HCT116 (cell line): ENCODE measurements at regions not wholly inside any gene's neighbourhood (a gene's known extent, or its start where the extent isn't known, plus 50 kb on each side); places are given as distances from the start of the nearest gene placed in this dataset.

Source experiments
- ATAC-seq: fragments of 200-7000 bp; cut with Tn5 transposase; 2 replicates; pipeline ENCODE4 v1.9.1; 2020; ENCODE audit warnings: mild to moderate bottlenecking, moderate library complexity
- BruUV-seq: library from RNA; stranded (reverse); fragments of 400-500 nt; replicated peaks from 2 replicates; lab custom pipeline; 2021; lab: Mats Ljungman, UMichigan
- CTCF ChIA-PET: fragments of 300-600 bp; sonication (Branson Sonifier 250); formaldehyde crosslinking; loops from one replicate; lab custom pipeline; 2021; ENCODE audit warnings: antibody characterized with exemption; lab: Charles Lee
- POLR2A ChIA-PET: fragments of 300-600, 350-600 bp; sonication (Branson Sonifier 250); formaldehyde crosslinking; loops from one replicate; lab custom pipeline; 2021; ENCODE audit warnings: antibody characterized with exemption; lab: Charles Lee
- RAD21 ChIA-PET, 2 experiments: fragments of 300-600 bp; sonication (Branson Sonifier 250); formaldehyde crosslinking; loops; one replicate each; lab custom pipeline; 2023; ENCODE audit warnings: low total read pairs in 2 of 2; ENCODE audit not compliant: uncharacterized antibody in 2 of 2, unreplicated experiment in 2 of 2, low non-redundant PET in 1 of 2; lab: Charles Lee
- DNase-seq: peaks from one replicate; pipeline ENCODE4 v3.0.0-alpha.2; 2010; ENCODE audit warnings: low read depth, low spot score
- H2AFZ ChIP-seq: fragments of 200-600 bp; shearing (Covaris generic), sonication (generic); 2 replicates; pipeline ENCODE4 v1.6.1; 2017; ENCODE audit warnings: low read depth, mixed run types, mixed read lengths, antibody characterized with exemption, low read length; ENCODE audit not compliant: poor library complexity, severe bottlenecking
- H3K27ac ChIP-seq: 2 replicates; pipeline ENCODE4 v1.5.1; 2012; ENCODE audit warnings: low read depth, low read length
- H3K27me3 ChIP-seq: fragments of 200-600 bp; sonication (generic); 2 replicates; pipeline ENCODE4 v1.6.1; 2016; ENCODE audit warnings: mixed run types, low read length, mixed read lengths; ENCODE audit not compliant: insufficient read depth
- H3K36me3 ChIP-seq, 2 experiments: fragments of 200-500 bp in 1 of 2; fragments of 200-600 bp in 1 of 2; sonication (Bioruptor generic) in 1 of 2; sonication (generic) in 1 of 2; 2 replicates each; pipeline versions ENCODE4 v1.5.1 to v1.6.1; 2014 to 2016; ENCODE audit warnings: low read length in 2 of 2, inconsistent platforms in 1 of 2, mixed read lengths in 1 of 2, mixed run types in 1 of 2; ENCODE audit not compliant: insufficient read depth in 2 of 2, control insufficient read depth in 1 of 2
- H3K4me1 ChIP-seq, 2 experiments: fragments of 200-600 bp in 1 of 2; sonication (generic) in 1 of 2; 2 replicates each; pipeline versions ENCODE4 v1.5.1 to v1.6.1; 2012 to 2017; ENCODE audit warnings: low read length in 2 of 2, inconsistent platforms in 1 of 2, mild to moderate bottlenecking in 1 of 2, mixed read lengths in 1 of 2, mixed run types in 1 of 2, moderate library complexity in 1 of 2; ENCODE audit not compliant: insufficient read depth in 2 of 2, control insufficient read depth in 1 of 2
- H3K4me2 ChIP-seq: fragments of 200-600 bp; sonication (generic); 2 replicates; pipeline ENCODE4 v1.6.1; 2017; ENCODE audit warnings: mixed run types, low read length, mixed read lengths
- H3K4me3 ChIP-seq, 2 experiments: fragments of 200-600 bp in 1 of 2; sonication (generic) in 1 of 2; replicated peaks in 1 of 2; 2 replicates each; pipeline ENCODE4 v1.5.1; 2011 to 2016; ENCODE audit warnings: low read length in 2 of 2, control low read depth in 1 of 2, low read depth in 1 of 2, mild to moderate bottlenecking in 1 of 2, mixed read lengths in 1 of 2, mixed run types in 1 of 2
- H3K79me2 ChIP-seq: fragments of 200-600 bp; sonication (generic); 2 replicates; pipeline ENCODE4 v1.6.1; 2017; ENCODE audit warnings: mild to moderate bottlenecking, mixed run types, low read length, moderate library complexity, mixed read lengths; ENCODE audit not compliant: insufficient read depth
- H3K9ac ChIP-seq: fragments of 200-600 bp; sonication (generic); 2 replicates; pipeline ENCODE4 v1.6.1; 2016; ENCODE audit warnings: low read length, mixed read lengths
- H3K9me2 ChIP-seq: fragments of 200-600 bp; sonication (generic), shearing (Covaris generic); 2 replicates; pipeline ENCODE4 v1.6.1; 2017; ENCODE audit warnings: mixed run types, mild to moderate bottlenecking, moderate library complexity; ENCODE audit not compliant: insufficient read depth
- H3K9me3 ChIP-seq, 2 experiments: fragments of 200-500 bp in 1 of 2; fragments of 200-600 bp in 1 of 2; sonication (Bioruptor generic) in 1 of 2; sonication (generic) in 1 of 2; 2 replicates each; pipeline ENCODE4 v1.6.1; 2014 to 2017; ENCODE audit warnings: low read length in 2 of 2, mixed read lengths in 2 of 2, inconsistent platforms in 1 of 2, low read depth in 1 of 2, mild to moderate bottlenecking in 1 of 2, mixed run types in 1 of 2, moderate library complexity in 1 of 2; ENCODE audit not compliant: control insufficient read depth in 1 of 2, insufficient read depth in 1 of 2
- H4K20me1 ChIP-seq: fragments of 200-600 bp; sonication (generic), shearing (Covaris generic); 2 replicates; pipeline ENCODE4 v1.6.1; 2017; ENCODE audit warnings: mixed run types, mild to moderate bottlenecking, moderate library complexity; ENCODE audit not compliant: insufficient read depth
- ATF3 ChIP-seq: IDR thresholded peaks from 2 replicates; pipeline ENCODE4 v1.6.1; 2012
- CTCF ChIP-seq, 3 experiments: fragments of 200-600 bp in 1 of 3; sonication (generic) in 1 of 3; IDR thresholded peaks in 2 of 3; conservative IDR thresholded peaks in 1 of 3; 2 replicates each; pipeline ENCODE4 v1.5.1; 2012 to 2017; ENCODE audit warnings: low read depth in 2 of 3, low read length in 2 of 3, antibody characterized with exemption in 1 of 3, borderline replicate concordance in 1 of 3, control low read depth in 1 of 3, mild to moderate bottlenecking in 1 of 3, mixed read lengths in 1 of 3, mixed run types in 1 of 3, moderate library complexity in 1 of 3; ENCODE audit not compliant: insufficient read depth in 1 of 3
- ELF1 ChIP-seq: IDR thresholded peaks from 2 replicates; pipeline ENCODE4 v1.6.1; 2012; ENCODE audit warnings: low read depth, borderline replicate concordance
- EZH2 ChIP-seq: fragments of 200-600 bp; sonication (generic); IDR thresholded peaks from 2 replicates; pipeline ENCODE4 v1.6.1; 2017; ENCODE audit warnings: antibody characterized with exemption, mixed run types
- EZH2phosphoT487 ChIP-seq: fragments of 200-600 bp; IDR thresholded peaks from 2 replicates; pipeline ENCODE4 v1.6.1; 2018; ENCODE audit warnings: antibody characterized with exemption, borderline replicate concordance
- JUND ChIP-seq: IDR thresholded peaks from 2 replicates; pipeline ENCODE4 v1.6.1; 2012
- MAX ChIP-seq: IDR thresholded peaks from 2 replicates; pipeline ENCODE4 v1.6.1; 2012
- POLR2AphosphoS5 ChIP-seq: IDR thresholded peaks from 2 replicates; pipeline ENCODE4 v1.6.1; 2011; ENCODE audit warnings: mild to moderate bottlenecking, low read depth, low read length, moderate library complexity
- RAD21 ChIP-seq: IDR thresholded peaks from 2 replicates; pipeline ENCODE4 v1.6.1; 2012; ENCODE audit warnings: low read depth, mild to moderate bottlenecking
- SP1 ChIP-seq: IDR thresholded peaks from 2 replicates; pipeline ENCODE4 v1.6.1; 2012; ENCODE audit warnings: low read depth
- SRF ChIP-seq: IDR thresholded peaks from 2 replicates; pipeline ENCODE4 v1.6.1; 2012; ENCODE audit warnings: low read depth
- TCF7L2 ChIP-seq: IDR thresholded peaks from 2 replicates; pipeline ENCODE4 v1.7.0; 2011; ENCODE audit warnings: borderline replicate concordance, inconsistent platforms; ENCODE audit not compliant: insufficient read depth, insufficient read length; ENCODE audit errors: extremely low read depth
- ZFX ChIP-seq: fragments of 450-650 bp; IDR thresholded peaks from 2 replicates; pipeline ENCODE4 v1.6.1; 2017
- ZNF274 ChIP-seq: fragments of 200-500 bp; sonication (Bioruptor generic); IDR thresholded peaks from 2 replicates; pipeline ENCODE4 v1.6.1; 2014; ENCODE audit warnings: mild to moderate bottlenecking, low read depth, low read length, inconsistent platforms
- intact Hi-C: fragments of 100-400 bp; cut with micrococcal nuclease; formaldehyde crosslinking; loops from 2 replicates; pipeline ENCODE4 v1.10.0; 2022

DNA sequence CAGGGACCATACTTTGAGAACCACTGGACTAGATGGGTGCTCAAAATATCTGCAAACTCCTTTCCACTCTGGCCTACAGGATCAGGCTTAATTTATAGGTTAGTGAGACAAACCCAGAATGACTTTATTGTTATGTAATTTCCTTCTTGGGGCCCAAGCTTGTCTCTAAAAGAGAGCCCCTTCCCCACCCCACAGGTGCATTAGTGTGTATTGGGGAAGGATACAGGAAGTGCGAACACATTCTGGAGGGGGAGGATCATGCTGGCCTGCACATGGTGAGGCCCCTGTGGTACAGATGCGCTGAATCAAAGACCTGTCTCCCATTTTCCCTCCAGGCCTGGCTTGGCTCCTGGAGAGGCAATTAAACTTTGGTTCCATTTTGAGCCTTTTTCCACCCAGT is 273.0 kb upstream of the LRTM1 start:
- Histone ChIP-seq H3K27me3 (no peaks in the 10 kb centered on the region), H3K4me2 (no peak overlapping the region), H3K36me3 (no peaks in the 10 kb centered on the region), H3K9me2 (no peaks in the 10 kb centered on the region), H3K9me3 (peaks cover 1 to 21% of the 10 kb centered on the region in 2 experiments; a peak in 2 of 4 replicates), H3K9ac (no peak overlapping the region), H4K20me1 (no peaks in the 10 kb centered on the region), H3K4me3 (no peak overlapping the region), H2AFZ (no peak overlapping the region), H3K27ac (no peak overlapping the region), H3K79me2 (no peaks in the 10 kb centered on the region), H3K4me1 (no peaks in the 10 kb centered on the region)
- ATAC-seq (no peak), DNase-seq (no peak)
- no peak for TF ChIP-seq EZH2phosphoT487
- TF ChIP-seq ATF3, result no peak
- TF ChIP-seq CTCF (IDR thresholded peaks at IDR 0.05 in 2 of 3, conservative IDR thresholded peaks at IDR 0.05 in 1 of 3; ENCODE audit: borderline replicate concordance in 1 of 3, insufficient read depth in 1 of 3, low read depth in 2 of 3, low read length in 2 of 3), result no peak
- TF ChIP-seq SRF, result no peak
- TF ChIP-seq RAD21, result no peak
- no peak for TF ChIP-seq EZH2
- no peak for TF ChIP-seq ELF1
- no peak for TF ChIP-seq ZFX
- no peak for TF ChIP-seq TCF7L2
- TF ChIP-seq JUND, result no peak
- no peak for TF ChIP-seq SP1
- TF ChIP-seq POLR2AphosphoS5, result no peak
- no peak for TF ChIP-seq ZNF274
- no peak for TF ChIP-seq MAX
- ChIA-PET RAD21 (no interaction called here), CTCF (no interaction called here), POLR2A (no interaction called here)
- BruUV-seq, result no TSS peak
- intact Hi-C loops, result no loop called here
